ENCODE measurements at regions not wholly inside any gene's neighbourhood (a gene's known extent, or its start where the extent isn't known, plus 50 kb on each side); places are given as distances from the start of the nearest gene placed in this dataset.
"Not testable (repeated sequence)": the region's sequence is repeated elsewhere in the genome, so short reads cannot be mapped to it uniquely, and the experiment has no call there.

DNA sequence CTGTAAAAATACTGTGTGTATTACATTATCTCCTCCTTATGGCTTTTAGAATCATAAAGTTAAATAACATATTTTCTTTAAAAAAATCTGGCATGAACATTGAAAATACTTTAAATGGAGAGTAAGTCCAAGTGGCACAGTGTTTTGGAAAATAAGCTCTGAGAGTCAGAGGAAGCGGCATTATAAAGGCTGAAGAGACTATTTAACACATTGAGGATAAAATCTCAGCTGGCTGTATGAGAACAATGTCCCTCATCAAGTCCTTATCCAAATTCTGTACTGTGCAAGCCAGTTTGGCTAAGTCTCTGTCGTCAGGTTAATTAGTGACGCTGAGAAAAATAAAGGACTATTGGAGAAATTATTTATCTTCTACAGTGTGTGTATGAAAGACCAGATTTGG lies 245.5 kb downstream of the MFSD1 start:
- 62 to 74% methylated on average over 3 of the region's 3 CpGs for WGBS, 2 donors (ENCODE audit: low coverage in 1 of 2)
- Histone ChIP-seq H3K27me3 (no peaks in the 10 kb centered on the region), H3K4me1 (no peaks in the 10 kb centered on the region), H3K9me3 (no peaks in the 10 kb centered on the region), H3K27ac (no peak overlapping the region), H3K36me3 (no peaks in the 10 kb centered on the region), H3K4me3 (no peak overlapping the region)
- no peak for TF ChIP-seq POLR2AphosphoS5 (IDR thresholded peaks at IDR 0.05)
- no peak for TF ChIP-seq EP300 (IDR thresholded peaks at IDR 0.05)
- TF ChIP-seq, protein P1, sequence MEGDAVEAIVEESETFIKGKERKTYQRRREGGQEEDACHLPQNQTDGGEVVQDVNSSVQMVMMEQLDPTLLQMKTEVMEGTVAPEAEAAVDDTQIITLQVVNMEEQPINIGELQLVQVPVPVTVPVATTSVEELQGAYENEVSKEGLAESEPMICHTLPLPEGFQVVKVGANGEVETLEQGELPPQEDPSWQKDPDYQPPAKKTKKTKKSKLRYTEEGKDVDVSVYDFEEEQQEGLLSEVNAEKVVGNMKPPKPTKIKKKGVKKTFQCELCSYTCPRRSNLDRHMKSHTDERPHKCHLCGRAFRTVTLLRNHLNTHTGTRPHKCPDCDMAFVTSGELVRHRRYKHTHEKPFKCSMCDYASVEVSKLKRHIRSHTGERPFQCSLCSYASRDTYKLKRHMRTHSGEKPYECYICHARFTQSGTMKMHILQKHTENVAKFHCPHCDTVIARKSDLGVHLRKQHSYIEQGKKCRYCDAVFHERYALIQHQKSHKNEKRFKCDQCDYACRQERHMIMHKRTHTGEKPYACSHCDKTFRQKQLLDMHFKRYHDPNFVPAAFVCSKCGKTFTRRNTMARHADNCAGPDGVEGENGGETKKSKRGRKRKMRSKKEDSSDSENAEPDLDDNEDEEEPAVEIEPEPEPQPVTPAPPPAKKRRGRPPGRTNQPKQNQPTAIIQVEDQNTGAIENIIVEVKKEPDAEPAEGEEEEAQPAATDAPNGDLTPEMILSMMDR (IDR thresholded peaks at IDR 0.05), result no peak
- TF ChIP-seq POLR2A (IDR thresholded peaks at IDR 0.05), result no peak
- no peak for ATAC-seq

DNA sequence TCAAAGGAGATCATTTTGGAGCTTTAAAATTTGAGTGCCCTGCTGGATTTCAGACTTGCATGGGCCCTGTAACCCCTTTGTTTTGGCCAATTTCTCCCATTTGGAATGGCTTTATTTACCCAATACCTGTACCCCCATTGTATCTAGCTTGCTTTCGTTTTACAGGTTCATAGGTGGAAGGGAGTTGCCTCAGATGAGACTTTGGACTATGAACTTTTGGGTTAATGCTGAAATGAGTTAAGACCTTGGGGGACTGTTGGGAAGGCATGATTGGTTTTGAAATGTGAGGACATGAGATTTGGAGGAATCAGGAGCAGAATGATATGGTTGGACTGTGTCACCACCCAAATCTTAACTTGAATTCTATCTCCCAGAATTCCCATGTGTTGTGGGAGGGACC lies 250.6 kb downstream of the MFSD1 start:
- H3K9me3 ChIP-seq, H3K36me3 ChIP-seq, H3K4me3 ChIP-seq, ATAC-seq, H3K27me3 ChIP-seq, H3K27ac ChIP-seq, H3K4me1 ChIP-seq: not testable (repeated sequence)
- 50% methylated on average over 1 of the region's 1 CpG; no CpG with 5 or more reads in 1 of the 2 donors for WGBS, 2 donors (ENCODE audit: low coverage in 1 of 2)

DNA sequence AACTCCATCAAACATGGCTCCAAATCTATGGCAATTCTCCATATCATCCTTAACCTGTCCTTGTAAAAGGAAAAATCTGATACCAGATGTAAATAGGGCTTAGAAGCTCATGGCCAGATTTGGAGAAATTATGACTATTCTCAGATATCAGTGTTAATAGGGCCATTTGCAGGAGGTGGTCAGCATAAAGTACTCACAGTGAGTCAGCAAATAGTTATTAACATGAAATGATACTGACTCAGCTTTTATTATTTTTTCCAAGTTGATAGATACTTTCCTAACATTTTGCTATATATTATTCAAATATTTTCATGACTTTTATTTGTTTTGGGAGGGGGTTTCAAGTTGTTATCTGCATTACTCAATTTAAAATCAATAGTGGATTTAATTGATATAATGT lies 255.8 kb downstream of the MFSD1 start:
- TF ChIP-seq POLR2A (IDR thresholded peaks at IDR 0.05), result no peak
- TF ChIP-seq EP300 (IDR thresholded peaks at IDR 0.05), result no peak
- no peak for TF ChIP-seq POLR2AphosphoS5 (IDR thresholded peaks at IDR 0.05)
- TF ChIP-seq, protein P1 (IDR thresholded peaks at IDR 0.05), result no peak
- H3K4me1 ChIP-seq, result no peaks in the 10 kb centered on the region
- no peaks in the 10 kb centered on the region for H3K27me3 ChIP-seq
- ATAC-seq, result no peak
- no peaks in the 10 kb centered on the region for H3K9me3 ChIP-seq
- no peaks in the 10 kb centered on the region for H3K36me3 ChIP-seq
- no peak overlapping the region for H3K27ac ChIP-seq
- no peak overlapping the region for H3K4me3 ChIP-seq

DNA sequence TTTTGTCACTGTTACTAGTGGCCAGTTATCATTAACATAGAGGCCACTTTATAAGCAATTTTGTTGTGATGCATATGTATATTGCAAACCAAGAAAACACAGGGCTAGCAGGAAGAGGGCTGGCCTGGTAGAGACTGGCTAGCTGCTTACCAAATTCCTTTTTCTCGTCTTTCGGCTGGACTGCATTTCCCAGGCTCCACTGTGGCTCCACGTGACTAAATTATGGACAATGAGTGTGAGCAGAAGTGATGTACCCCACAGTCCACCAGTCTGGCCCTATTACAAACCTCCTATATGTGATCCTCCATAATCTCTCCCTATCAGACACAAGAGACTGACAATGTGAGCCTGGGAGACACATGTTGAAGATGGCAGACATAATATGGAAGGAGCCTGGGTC lies 257.0 kb downstream of the MFSD1 start:
- Histone ChIP-seq H3K4me1 (no peaks in the 10 kb centered on the region), H3K27me3 (no peaks in the 10 kb centered on the region), H3K9me3 (no peaks in the 10 kb centered on the region), H3K4me3 (no peak overlapping the region), H3K36me3 (no peaks in the 10 kb centered on the region), H3K27ac (no peak overlapping the region)
- WGBS, 2 donors (ENCODE audit: low coverage in 1 of 2), result 60 to 86% methylated on average over 2 to 3 of the region's 3 CpGs
- no peak for ATAC-seq
- no peak for TF ChIP-seq POLR2AphosphoS5 (IDR thresholded peaks at IDR 0.05)
- no peak for TF ChIP-seq EP300 (IDR thresholded peaks at IDR 0.05)
- TF ChIP-seq, protein P1 (IDR thresholded peaks at IDR 0.05), result no peak
- no peak for TF ChIP-seq POLR2A (IDR thresholded peaks at IDR 0.05)

DNA sequence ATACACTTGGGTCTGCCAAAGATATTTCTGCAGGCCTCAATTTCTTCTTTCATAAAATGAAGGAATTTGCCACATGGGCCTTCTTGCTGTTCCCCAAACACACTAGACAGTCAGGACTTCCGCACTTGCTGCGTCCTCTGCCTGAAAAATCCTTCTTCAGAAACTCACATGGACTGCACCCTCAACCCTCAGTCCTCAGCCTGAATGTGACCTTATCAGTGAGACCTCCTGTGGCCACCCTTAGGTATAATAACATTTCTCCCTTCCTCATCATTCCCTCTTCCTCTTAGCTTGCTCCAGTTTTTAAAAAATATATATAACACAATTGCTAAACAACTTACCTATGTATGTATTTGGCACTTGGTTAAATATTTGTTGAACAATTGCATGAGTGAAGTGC lies 257.5 kb downstream of the MFSD1 start:
- no peaks in the 10 kb centered on the region for H3K4me1 ChIP-seq
- H3K36me3 ChIP-seq, result no peaks in the 10 kb centered on the region
- 86 to 90% methylated on average over 2 of the region's 2 CpGs for WGBS, 2 donors (ENCODE audit: low coverage in 1 of 2)
- TF ChIP-seq POLR2AphosphoS5 (IDR thresholded peaks at IDR 0.05) (no peak), EP300 (IDR thresholded peaks at IDR 0.05) (no peak), POLR2A (IDR thresholded peaks at IDR 0.05) (no peak)
- TF ChIP-seq, protein P1 (IDR thresholded peaks at IDR 0.05), result no peak
- no peaks in the 10 kb centered on the region for H3K9me3 ChIP-seq
- H3K27ac ChIP-seq, result no peak overlapping the region
- no peak overlapping the region for H3K4me3 ChIP-seq
- ATAC-seq, result no peak
- H3K27me3 ChIP-seq, result no peaks in the 10 kb centered on the region

All from gastroesophageal sphincter (tissue), 4 donors.